NCI-H82 treated with DMSO at 0.1 percent for 48 hours (cell line): ENCODE measurements at regions not wholly inside any gene's neighbourhood (a gene's known extent, or its start where the extent isn't known, plus 50 kb on each side); places are given as distances from the start of the nearest gene placed in this dataset.

Experiments used
- DNase-seq: peaks from one replicate; lab custom pipeline; 2025; ENCODE audit not compliant: unreplicated experiment; lab: John Stamatoyannopoulos, UW

DNA sequence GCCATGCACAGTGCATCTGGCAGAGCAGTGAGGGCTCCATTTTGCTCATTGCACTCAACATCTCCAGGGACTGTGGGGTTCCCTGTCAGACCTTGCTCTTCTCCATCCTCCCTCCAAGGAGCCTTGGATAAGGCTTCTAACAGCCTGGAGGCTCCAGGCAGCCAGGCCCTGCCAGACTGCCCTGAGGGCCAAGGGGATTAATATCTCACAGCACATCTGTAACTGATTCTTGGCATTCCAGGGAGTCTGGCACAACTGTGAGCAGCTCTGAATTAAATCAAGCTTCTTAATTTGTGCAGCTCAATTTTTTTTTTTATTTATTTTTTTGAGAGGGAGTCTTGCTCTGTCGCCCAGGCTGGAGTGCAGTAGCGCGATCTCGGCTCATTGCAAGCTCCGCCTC lies 224.5 kb upstream of the PGRMC2 start:
- no peak for DNase-seq

DNA sequence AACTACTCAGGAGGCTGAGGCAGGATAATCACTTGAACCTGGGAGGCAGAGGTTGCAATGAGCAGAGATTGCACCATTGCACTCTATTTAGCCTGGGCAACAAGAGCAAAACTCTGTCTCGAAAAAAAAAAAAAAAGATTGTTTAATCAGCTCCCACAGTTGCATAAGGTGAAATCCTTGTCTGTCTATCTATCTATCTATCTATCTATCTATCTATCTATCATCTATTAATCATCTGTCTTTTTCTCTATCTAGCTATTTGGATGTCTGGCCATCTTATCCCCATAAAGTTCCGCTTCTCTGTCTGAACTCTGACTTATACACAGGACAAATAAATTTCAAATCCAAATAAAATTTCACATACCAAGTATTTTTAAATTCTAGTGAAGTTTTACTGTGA lies 223.2 kb upstream of the PGRMC2 start:
- no peak for DNase-seq

DNA sequence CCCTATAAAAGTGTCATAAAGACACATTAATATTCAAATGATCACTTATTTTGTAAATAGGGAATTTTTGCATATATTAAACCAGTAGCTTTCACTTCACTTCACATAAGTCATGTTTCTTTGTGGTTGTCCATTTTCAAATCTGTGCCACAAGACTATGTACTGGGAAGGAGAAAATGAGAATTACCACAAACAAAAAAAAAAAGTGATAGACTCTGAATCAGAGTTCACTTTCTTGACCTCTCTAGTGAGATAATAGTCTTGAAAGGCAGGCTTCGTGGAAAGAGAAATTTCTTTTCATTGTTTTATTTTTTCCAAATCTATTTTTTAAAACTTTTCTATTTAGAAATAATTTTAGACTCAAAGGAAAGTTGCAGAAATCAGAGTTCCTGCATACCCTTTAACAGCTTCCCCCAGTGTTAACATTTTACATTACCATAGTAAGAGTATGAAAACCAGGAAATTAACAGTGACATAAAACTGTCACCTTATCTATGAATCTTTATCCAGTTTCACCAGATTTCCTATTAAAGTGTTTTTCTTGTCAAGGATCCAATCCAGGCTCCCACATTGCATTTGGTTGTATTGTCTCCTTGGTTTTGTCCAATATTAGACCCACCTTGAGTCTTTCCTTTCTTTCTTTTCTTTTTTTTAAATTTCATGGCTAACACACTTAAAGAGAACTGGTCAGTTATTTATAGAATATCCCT lies 215.4 kb upstream of the PGRMC2 start:
- no peak for DNase-seq

DNA sequence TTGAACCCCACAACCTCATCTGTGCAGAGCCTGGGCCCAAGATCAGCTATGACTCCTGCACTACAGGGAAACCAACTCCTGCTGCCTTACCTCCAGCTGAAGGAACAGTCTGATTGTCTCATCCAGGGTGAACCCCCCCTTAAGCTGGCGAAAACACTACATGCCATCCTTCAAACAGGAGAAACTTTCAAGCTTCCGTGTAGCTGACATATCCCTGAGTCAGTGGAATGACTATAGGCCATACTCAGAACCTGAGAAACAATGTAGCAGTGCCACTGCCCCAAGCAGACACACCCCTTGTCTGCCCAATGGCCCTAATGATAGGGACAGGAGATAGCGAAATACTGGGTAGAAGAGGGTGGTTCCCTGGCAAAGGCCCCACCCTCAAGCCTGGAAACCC lies 213.6 kb upstream of the PGRMC2 start:
- no peak for DNase-seq

DNA sequence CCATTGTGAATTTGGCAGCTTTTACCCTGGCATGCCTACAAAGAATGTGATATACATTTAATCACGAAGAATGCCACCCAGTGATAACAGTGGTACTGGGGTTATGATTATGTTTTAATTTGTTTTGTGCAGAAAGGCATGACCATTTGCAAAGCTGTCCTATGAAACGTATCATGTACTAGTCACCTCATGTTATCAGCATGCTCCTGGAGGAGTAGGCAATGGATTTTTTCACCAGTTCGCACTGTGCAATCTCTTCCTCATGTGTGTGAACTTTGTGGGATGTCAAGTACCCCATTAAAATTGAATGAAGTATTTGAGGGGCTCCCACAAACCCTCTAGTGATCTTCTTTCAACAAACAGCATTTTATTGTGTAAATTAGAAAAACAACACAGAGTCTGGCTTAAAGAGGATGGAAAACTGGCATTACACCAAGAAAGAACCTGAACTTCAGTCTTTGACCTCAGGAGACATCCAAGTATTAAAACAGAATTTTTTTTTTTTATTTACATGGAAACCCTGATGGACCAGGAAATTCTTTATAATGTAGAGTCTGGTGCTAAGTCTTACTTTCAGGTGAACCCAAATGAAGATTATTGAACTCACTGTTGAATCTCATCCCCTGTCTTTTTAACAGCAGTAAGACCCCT lies 200.6 kb upstream of the PGRMC2 start:
- no peak for DNase-seq

DNA sequence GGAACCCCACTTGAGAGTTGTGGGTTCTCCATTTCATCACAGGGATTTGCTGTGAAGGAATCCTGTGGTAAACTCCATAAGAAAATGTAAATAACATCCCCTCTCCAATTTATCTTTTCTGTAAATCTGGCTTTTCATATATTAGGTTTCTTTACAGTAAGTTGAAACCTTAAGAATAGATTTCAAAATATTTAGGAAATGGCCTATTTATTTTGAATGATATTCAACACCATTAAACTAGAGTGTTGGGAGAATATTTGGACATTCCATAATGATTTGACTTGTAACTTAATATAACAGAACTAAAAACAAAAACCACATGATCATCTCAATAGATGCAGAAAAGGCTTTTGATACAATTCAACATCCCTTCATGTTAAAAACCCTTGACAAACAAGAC lies 197.3 kb upstream of the PGRMC2 start:
- no peak for DNase-seq

DNA sequence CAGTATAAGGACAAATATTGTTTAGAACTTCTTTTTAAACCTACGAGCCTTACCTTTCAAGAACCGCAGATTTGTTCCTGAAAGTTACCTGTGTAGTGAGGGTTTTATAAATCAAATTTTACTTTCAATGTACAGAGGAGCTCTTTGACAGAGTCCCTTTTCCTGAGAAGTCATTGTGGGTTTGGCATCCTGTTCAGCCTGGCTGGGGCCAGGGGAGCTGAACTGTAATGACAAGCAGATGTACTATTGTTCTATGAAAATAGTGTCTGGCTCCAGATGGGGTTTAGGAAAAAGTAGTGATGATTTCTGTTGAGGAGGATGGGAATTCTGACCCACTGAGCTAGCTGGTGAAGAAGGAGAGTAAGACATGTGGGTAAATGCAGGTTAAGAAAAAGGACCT lies 196.2 kb upstream of the PGRMC2 start:
- no peak for DNase-seq

DNA sequence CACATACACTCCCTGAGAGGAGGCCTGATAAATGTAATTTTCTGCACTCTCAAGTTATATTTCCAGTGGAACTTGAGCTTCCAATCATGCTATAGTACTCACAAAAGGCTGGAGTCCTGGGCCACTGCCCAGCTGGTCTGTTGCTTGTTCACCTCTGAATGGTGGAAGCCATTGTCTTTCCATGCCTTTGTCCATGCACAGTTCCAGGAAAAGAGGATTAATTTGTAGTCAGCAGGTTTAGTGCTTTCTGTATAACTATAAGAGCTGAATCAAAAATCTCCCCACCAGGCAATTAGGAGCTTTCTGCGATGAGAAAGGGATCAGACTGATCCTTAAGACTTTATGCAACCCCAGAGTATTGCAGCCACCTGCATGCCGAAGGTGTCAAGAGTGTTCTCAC lies 195.4 kb upstream of the PGRMC2 start:
- peak; percentile 12 for DNase-seq

DNA sequence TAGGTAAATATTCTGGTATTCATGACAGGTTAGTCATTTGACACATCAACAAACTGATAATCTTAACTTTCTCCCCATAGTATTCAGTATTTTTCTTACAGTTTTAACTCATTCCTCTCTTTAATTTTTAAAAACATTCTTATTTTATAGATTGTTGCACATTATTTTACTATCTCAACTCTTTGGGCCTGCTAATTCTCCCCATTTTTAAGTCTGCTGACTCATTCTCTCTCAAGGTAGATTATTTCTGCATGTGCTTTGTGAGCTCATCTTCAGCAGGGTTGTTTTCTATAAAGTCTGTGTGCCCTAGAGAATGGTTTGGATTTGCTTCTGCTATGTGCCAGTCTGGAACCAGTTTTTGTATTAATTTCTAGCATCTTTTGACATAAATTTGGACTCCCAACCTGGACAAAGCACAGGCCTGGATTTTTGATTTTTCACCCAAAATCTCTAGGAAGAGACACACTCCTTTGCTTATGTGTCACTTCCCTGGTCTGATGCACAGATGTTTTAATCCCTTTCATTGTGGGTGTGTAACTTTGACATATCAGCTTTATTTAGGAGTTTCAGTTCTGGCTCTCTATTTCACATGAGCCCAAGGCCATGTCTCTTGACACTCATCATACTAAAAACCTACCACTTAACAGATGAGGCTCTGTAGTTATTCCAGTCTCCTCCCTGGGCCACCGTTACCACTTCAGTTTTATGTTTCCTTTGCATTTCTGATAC lies 194.3 kb upstream of the PGRMC2 start:
- no peak for DNase-seq

DNA sequence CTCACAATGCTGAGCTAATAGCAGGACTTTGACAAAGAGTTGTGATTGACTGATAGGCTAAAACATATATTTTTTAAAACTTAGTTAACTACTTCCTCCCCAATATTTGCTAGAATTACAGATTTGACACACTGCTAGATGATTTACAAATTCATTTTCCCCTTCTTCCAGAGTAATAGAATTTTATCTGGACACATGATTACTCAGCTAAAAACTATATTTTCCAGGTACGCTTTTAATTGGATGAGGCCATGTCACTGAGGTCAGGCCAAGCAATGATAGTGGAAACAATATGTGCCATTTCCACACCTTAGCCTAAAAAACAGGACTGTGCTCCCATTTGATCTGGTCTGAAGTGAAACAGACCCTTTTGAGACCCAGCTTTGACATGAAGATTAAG lies 193.3 kb upstream of the PGRMC2 start:
- DNase-seq: no peak

DNA sequence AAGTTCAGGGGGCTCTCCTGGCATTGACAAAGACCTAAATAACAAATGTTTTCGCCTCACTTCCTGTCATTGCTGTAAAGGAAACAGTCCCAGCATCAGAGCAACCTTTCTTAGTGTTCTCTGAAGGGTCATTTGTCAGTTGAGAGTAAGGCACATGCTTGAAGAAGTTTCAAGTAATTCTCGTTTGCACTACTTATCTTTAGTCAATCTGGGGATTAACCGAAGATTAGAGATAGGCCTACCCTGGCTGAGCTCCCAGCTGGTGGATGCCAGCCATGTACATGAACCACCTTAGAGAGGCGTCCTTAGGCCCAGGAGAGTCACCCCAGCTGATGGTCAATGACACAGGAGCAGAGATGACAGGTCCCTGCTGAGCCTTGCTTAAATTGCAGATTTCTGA lies 189.9 kb upstream of the PGRMC2 start:
- DNase-seq: peak; percentile 73

DNA sequence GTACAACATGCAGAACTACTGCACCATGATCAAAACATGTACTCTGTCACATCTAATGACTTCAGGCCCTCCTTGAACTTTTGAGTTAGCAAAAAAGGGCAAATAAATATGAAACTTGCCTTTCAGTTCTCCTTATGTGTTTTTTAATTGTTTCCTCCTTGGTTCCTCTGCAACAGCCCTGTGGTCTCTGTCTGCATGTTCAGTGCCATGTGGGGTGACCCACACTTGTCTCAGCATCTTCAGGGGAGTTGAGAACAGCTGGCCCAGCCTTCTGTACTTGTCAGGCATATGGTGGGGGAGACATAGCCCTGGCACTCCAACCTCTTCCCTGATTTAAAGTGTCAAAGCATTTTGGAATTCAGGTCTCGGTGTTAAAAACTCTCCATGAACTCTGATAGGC lies 188.0 kb upstream of the PGRMC2 start:
- DNase-seq: no peak

DNA sequence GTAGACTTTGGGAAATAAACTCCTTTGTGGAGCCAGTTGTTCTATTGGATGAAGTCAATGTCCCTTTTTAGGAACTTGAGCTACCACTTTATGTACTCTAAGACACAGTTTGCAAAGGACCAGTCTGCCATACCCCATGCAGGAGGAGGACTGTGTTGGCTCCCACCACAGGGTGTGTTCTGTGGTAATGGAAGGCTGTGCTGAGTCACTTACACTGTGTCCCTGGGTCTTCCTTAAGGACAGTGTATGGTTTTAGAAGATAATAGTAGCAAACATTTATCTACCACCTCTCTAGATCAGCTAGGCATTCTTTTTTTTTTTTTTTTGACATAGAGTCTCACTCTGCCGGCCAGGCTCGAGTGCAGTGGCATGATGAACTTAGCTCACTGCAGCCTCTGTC lies 184.0 kb upstream of the PGRMC2 start:
- no peak for DNase-seq

DNA sequence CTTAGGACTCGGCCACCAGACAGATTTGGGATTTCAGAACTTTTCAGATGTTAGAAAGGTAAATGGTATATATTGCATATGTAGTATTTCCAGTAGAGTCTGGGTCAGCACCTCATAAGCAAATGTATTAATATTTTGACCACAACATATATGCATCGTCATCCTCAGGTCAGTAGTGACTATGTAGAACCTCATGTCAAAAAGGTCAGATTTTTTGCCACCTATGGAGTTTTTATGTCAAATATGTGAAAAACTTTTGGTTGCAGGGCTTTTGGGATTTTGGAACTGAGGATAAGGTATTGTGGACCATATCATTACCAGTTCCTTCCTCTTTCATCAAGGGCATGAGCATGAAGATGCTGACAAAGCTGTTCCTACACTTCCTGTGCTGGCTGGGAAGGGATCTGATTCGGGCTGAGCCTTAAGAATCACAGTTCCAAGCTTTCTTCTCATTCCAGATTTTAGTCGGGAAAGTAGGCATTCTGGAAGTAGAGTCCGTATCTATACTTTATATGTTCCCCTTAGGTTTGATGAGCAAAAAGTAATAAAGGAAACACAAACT lies 183.0 kb upstream of the PGRMC2 start:
- no peak for DNase-seq

DNA sequence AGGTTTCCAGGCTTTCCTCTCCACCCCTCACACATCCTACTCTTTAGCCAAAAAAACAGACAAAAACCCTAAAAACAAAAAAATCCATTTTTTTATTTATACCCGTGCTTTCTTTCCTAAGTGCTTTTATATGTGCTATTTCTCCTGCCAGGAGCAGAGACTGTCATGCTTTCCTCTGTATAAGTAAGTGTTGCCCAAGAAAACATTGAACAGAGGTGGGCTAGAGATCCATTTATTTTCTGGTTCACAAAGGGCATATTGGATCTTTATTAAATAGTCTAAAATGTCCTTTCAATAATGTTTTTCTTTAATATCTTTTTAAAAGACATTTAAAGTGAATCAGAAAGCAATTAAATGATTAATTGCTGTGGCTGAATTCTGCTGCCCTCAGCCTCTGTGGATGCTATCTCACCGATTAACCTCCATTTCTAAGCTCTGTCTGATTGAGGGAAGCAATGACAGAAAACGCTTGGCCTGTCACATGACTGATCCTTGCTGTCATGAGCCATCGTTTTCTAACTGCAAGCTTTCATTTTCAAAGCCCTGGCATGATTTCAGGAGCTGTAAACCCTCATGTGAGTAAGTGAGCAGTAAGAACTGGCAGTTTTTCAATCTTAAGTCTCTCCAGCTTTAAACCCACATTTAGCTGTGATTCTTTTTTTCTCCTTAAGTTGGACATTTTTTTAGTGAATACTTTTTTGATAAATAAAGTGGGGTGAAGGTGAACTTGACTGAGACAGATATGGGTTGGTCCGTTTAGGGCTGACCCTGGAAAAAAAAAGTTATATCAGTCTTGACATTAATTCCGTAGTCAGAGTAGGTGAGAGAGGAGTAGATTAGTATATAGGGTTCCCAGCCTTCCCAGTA lies 180.7 kb upstream of the PGRMC2 start:
- no peak for DNase-seq

DNA sequence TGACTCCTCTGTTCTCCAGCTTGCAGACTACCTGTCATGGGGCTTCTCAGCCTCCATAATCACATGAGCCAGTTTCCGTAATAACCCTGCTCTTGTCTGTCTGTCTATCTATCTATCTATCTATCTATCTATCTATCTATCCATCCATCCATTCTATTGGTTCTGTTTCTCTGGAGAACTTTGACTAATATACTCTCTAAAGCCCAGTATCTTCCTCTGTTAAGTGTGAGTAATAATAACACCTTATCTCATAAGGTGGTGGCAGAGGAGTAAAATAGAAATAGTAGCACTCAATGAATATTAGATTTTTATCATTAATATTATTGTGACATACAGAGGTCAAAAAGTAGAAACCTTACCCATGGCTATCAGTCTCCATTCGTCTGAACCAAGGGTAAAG lies 177.9 kb upstream of the PGRMC2 start:
- no peak for DNase-seq

DNA sequence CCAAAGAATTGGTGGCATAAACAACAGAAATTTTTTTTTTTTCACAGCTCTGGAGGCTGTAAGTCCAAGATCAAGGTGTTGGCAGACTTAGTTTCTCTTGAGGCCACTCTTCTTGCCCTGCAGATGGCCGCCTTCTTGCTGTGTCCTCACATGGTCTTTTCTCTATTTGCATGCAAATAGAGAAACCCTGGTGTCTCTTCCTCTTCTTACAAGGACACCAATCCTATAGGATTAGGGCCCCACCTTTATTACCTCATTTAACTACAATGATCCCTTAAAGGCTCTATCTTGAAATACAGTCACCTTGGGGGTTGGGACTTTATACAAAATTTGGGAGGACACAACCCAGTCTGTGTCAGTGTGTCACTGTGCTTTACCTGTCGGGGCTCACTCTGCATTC lies 175.4 kb upstream of the PGRMC2 start:
- DNase-seq: no peak

DNA sequence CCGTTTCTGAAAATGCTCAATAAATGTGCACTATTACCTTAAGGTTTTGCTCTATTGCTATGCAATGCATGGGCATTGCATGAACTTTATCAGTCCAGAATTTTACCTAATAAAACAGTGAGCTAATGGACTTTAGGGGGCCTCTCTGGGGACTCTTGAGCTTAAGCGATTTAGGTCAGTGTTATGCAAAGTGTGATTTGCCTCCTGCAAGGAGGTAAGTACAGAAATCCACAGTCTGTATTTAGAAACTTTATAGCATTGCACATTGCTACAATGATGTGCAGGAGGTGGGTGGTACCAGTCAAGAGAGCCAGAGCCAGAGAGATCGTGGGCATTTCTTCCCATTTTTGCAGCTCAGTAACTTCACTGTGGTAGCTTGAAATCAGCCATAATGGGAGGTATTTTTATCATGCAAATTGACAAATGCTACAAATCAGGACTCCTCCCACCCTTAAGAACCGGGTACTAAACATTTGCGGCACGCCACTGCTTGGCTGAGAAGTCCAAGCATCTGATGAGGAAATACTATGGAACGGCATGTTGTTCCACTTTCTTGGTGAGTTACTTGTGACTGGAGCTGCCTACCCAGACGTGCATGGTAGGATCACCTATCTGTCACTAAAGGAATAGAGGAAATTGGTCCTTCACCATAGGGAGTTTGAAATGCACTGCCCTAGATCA lies 174.6 kb upstream of the PGRMC2 start:
- peak; percentile 22 for DNase-seq

DNA sequence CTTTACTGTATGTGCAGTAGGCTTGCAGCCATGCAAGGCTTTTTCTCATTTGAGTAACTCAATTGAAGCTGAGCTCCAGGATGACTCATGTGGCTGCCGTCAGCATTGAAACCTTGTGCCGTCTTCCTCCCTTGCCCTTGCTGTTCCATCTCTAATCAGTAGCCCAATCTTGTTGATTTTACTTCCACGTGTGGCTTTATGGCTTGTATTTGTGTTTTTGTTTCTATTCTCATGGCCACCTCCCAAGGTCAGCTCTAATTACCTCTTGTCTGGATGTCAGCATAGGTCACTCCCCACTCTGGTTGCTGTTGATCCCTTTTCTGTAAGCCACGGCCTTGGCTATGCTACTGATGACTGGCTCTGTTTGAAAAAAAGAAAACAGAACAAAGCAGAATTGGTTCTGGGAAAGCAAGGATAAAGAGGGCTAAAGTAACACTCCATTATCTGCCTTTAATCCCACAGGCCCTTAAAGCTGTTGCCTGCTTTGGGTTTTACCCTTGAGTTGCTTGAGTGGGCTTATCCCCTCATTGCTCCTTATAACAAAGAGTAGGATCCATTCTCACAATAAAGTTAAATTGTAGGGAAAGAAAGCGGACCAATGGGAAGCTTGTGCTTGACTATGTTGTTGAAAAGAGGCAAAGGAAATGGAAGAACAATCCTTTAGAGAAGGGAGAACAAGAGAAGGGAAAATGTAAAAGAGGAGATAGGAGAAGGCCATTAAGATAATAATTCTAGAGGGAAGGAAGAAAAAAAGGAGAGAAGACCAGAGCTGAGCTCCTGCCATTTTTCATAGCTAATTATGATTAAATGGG lies 173.9 kb upstream of the PGRMC2 start:
- DNase-seq: peak; percentile 83

DNA sequence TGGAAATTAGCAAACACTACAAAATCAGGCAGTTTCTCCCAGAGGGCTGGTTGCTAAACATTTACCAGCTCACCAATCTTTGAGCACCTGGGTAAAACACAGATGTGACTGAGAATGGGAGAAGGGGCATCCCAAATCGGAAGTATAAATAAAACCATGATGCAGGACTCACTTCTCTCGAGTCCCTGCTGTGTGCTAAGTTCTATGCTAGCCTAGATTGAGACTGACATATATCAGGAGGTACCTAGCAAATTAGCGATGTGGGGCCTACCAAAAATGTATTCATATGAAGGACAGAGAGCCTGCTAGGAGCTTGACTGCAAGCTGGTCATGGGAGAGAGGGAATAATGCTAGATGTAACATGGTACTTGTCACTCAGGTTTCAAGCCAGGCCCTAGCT lies 171.9 kb upstream of the PGRMC2 start:
- no peak for DNase-seq
